Testis (tissue), 2 donors: ENCODE measurements at regions not wholly inside any gene's neighbourhood (a gene's known extent, or its start where the extent isn't known, plus 50 kb on each side); places are given as distances from the start of the nearest gene placed in this dataset.

Experiments used
- POLR2A ChIP-seq: fragments of 450-650 bp; IDR thresholded peaks from one replicate; pipeline ENCODE4 v1.6.1; 2017; ENCODE audit warnings: antibody characterized with exemption, mild to moderate bottlenecking, moderate library complexity
- TF ChIP-seq, protein P1 (sequence below), 3 experiments: fragments of 450-650 bp in 2 of 3; fragments of 200-600 bp in 1 of 3; sonication (generic) in 1 of 3; IDR thresholded peaks; one replicate each; pipeline ENCODE4 v1.5.1; 2016 to 2019; ENCODE audit warnings: antibody characterized with exemption in 3 of 3, mild to moderate bottlenecking in 2 of 3, moderate library complexity in 1 of 3

GRCh38 chr10:84698989-84699388 is 370.6 kb downstream of the CCSER2 start:
- TF ChIP-seq, protein P1, sequence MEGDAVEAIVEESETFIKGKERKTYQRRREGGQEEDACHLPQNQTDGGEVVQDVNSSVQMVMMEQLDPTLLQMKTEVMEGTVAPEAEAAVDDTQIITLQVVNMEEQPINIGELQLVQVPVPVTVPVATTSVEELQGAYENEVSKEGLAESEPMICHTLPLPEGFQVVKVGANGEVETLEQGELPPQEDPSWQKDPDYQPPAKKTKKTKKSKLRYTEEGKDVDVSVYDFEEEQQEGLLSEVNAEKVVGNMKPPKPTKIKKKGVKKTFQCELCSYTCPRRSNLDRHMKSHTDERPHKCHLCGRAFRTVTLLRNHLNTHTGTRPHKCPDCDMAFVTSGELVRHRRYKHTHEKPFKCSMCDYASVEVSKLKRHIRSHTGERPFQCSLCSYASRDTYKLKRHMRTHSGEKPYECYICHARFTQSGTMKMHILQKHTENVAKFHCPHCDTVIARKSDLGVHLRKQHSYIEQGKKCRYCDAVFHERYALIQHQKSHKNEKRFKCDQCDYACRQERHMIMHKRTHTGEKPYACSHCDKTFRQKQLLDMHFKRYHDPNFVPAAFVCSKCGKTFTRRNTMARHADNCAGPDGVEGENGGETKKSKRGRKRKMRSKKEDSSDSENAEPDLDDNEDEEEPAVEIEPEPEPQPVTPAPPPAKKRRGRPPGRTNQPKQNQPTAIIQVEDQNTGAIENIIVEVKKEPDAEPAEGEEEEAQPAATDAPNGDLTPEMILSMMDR (IDR thresholded peaks at IDR 0.05) = no peak
- no peak for TF ChIP-seq POLR2A
